Liver (tissue), 8 donors: ENCODE measurements at regions not wholly inside any gene's neighbourhood (a gene's known extent, or its start where the extent isn't known, plus 50 kb on each side); places are given as distances from the start of the nearest gene placed in this dataset.

Experiments
- DNase-seq: peaks from one replicate; pipeline ENCODE4 v3.0.0-alpha.2; 2017; ENCODE audit warnings: low spot score
- H3K27ac ChIP-seq, 2 donors: one replicate each; pipeline ENCODE4 v1.7.0; 2013; ENCODE audit warnings: inconsistent platforms in 2 of 2, low read length in 2 of 2, control low read depth in 1 of 2, low read depth in 1 of 2, mild to moderate bottlenecking in 1 of 2
- H3K27me3 ChIP-seq, 4 donors: one replicate each; pipeline versions ENCODE4 v1.6.1 to v1.7.0; 2013; ENCODE audit warnings: low read length in 3 of 4, inconsistent platforms in 1 of 4, mild to moderate bottlenecking in 1 of 4, moderate library complexity in 1 of 4; ENCODE audit not compliant: control insufficient read depth in 4 of 4, insufficient read depth in 4 of 4
- H3K36me3 ChIP-seq, 4 donors: one replicate each; pipeline versions ENCODE4 v1.6.1 to v1.7.0; 2013; ENCODE audit warnings: low read length in 3 of 4, mild to moderate bottlenecking in 3 of 4, low read depth in 1 of 4, moderate library complexity in 1 of 4; ENCODE audit not compliant: control insufficient read depth in 4 of 4, insufficient read depth in 3 of 4
- H3K4me1 ChIP-seq, 4 donors: one replicate each; pipeline versions ENCODE4 v1.6.1 to v1.7.0; 2013; ENCODE audit warnings: low read length in 3 of 4, mild to moderate bottlenecking in 3 of 4, moderate library complexity in 1 of 4; ENCODE audit not compliant: control insufficient read depth in 4 of 4, insufficient read depth in 4 of 4
- H3K4me3 ChIP-seq, 3 donors: one replicate each; pipeline versions ENCODE4 v1.6.1 to v1.7.0; 2013; ENCODE audit warnings: low read length in 3 of 3, control low read depth in 1 of 3, low read depth in 1 of 3, mild to moderate bottlenecking in 1 of 3
- H3K9ac ChIP-seq, 2 donors: one replicate each; pipeline ENCODE4 v1.7.0; 2013; ENCODE audit warnings: low read length in 2 of 2, mild to moderate bottlenecking in 2 of 2, moderate library complexity in 2 of 2, control low read depth in 1 of 2, low read depth in 1 of 2
- H3K9me3 ChIP-seq, 4 donors: one replicate each; pipeline versions ENCODE4 v1.6.1 to v1.7.0; 2013; ENCODE audit warnings: low read length in 3 of 4; ENCODE audit not compliant: control insufficient read depth in 4 of 4
- EGR1 ChIP-seq, 2 donors: IDR thresholded peaks; 2 replicates each; pipeline ENCODE4 v1.6.1; 2016 to 2018; ENCODE audit warnings: antibody characterized with exemption in 2 of 2, low read depth in 2 of 2
- FOXA1 ChIP-seq: IDR thresholded peaks from 2 replicates; pipeline ENCODE4 v1.6.1; 2016; ENCODE audit warnings: antibody characterized with exemption
- FOXA2 ChIP-seq: IDR thresholded peaks from 2 replicates; pipeline ENCODE4 v1.6.1; 2016; ENCODE audit warnings: antibody characterized with exemption
- GABPA ChIP-seq, 2 donors: IDR thresholded peaks in 1 of 2; conservative IDR thresholded peaks in 1 of 2; 2 replicates each; pipeline ENCODE4 v1.6.1; 2016; ENCODE audit warnings: antibody characterized with exemption in 2 of 2, mild to moderate bottlenecking in 1 of 2, moderate library complexity in 1 of 2
- HNF4A ChIP-seq, 2 donors: conservative IDR thresholded peaks; 2 replicates each; pipeline ENCODE4 v1.6.1; 2016; ENCODE audit warnings: antibody characterized with exemption in 2 of 2, mild to moderate bottlenecking in 2 of 2
- HNF4G ChIP-seq: IDR thresholded peaks from 2 replicates; pipeline ENCODE4 v1.6.1; 2016; ENCODE audit warnings: antibody characterized with exemption
- JUND ChIP-seq, 2 donors: IDR thresholded peaks; 2 replicates each; pipeline ENCODE4 v1.6.1; 2016; ENCODE audit warnings: antibody characterized with exemption in 2 of 2
- NR2F2 ChIP-seq: IDR thresholded peaks from 2 replicates; pipeline ENCODE4 v1.6.1; 2016; ENCODE audit warnings: antibody characterized with exemption
- RAD21 ChIP-seq, 2 donors: IDR thresholded peaks; 2 replicates each; pipeline ENCODE4 v1.6.1; 2016; ENCODE audit warnings: antibody characterized with exemption in 2 of 2, mild to moderate bottlenecking in 2 of 2
- RXRA ChIP-seq, 2 donors: IDR thresholded peaks; 2 replicates each; pipeline ENCODE4 v1.6.1; 2017 to 2018; ENCODE audit warnings: antibody characterized with exemption in 2 of 2, mild to moderate bottlenecking in 1 of 2
- SP1 ChIP-seq: IDR thresholded peaks from 2 replicates; pipeline ENCODE4 v1.6.1; 2018; ENCODE audit warnings: antibody characterized with exemption, mild to moderate bottlenecking
- TAF1 ChIP-seq: conservative IDR thresholded peaks from 2 replicates; pipeline ENCODE4 v1.6.1; 2016; ENCODE audit warnings: antibody characterized with exemption, mild to moderate bottlenecking
- YY1 ChIP-seq: IDR thresholded peaks from 2 replicates; pipeline ENCODE4 v1.6.1; 2016; ENCODE audit warnings: antibody characterized with exemption, mild to moderate bottlenecking
- WGBS: extraction: QIAGEN DNeasy Blood & Tissue Kit; methylation state at CpG from one replicate; pipeline ENCODE4 v1.1.7; 2013; 5-methylcytosine and 5-hydroxymethylcytosine counted together
- TF ChIP-seq, protein P1 (sequence below): IDR thresholded peaks from 2 replicates; pipeline ENCODE4 v1.6.1; 2016; ENCODE audit warnings: antibody characterized with exemption
- TF ChIP-seq, protein P2 (sequence below): fragments of 150-350 bp; IDR thresholded peaks from 2 replicates; pipeline ENCODE4 v1.5.1; 2017; ENCODE audit warnings: improper control_type of control experiment, low read depth, low read length; ENCODE audit not compliant: missing input control
- TF ChIP-seq, protein P3 (sequence below): IDR thresholded peaks from 2 replicates; pipeline ENCODE4 v1.6.1; 2016; ENCODE audit warnings: antibody characterized with exemption
- TF ChIP-seq, protein P4 (sequence below): IDR thresholded peaks from 2 replicates; pipeline ENCODE4 v1.6.1; 2016; ENCODE audit warnings: antibody characterized with exemption
- donor health status: healthy.
- donor health status: healthy.
- donor health status: healthy.
- donor health status: healthy.
- donor health status: healthy.

DNA sequence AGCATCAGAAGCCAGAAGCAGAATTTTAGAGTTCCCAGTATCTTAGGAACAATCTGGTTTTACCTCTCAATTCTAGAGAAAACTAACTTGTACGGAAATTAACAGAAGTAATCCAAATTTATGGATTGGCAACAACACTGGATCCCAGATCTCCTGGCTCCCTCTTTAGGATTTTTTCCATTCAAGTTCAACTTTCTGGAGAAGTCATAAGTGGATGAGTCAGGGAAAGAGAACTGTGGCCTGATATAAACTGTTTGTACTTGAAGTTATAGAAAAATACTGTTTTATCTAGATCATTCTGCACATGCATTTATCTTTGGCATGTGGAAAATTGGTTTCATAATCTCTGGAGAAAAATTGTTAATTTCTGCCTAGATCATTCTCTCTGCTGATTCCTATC lies 380.4 kb downstream of the PCDH7 start:
- Histone ChIP-seq H3K27me3 (no peaks in the 10 kb centered on the region), H3K9ac (no peak overlapping the region), H3K4me1 (no peaks in the 10 kb centered on the region), H3K4me3 (no peak overlapping the region), H3K9me3 (no peaks in the 10 kb centered on the region), H3K36me3 (no peaks in the 10 kb centered on the region), H3K27ac (no peak overlapping the region)
- no peak for DNase-seq
- TF ChIP-seq RAD21 (IDR thresholded peaks at IDR 0.05), result no peak
- TF ChIP-seq YY1, result no peak
- TF ChIP-seq, protein P1, sequence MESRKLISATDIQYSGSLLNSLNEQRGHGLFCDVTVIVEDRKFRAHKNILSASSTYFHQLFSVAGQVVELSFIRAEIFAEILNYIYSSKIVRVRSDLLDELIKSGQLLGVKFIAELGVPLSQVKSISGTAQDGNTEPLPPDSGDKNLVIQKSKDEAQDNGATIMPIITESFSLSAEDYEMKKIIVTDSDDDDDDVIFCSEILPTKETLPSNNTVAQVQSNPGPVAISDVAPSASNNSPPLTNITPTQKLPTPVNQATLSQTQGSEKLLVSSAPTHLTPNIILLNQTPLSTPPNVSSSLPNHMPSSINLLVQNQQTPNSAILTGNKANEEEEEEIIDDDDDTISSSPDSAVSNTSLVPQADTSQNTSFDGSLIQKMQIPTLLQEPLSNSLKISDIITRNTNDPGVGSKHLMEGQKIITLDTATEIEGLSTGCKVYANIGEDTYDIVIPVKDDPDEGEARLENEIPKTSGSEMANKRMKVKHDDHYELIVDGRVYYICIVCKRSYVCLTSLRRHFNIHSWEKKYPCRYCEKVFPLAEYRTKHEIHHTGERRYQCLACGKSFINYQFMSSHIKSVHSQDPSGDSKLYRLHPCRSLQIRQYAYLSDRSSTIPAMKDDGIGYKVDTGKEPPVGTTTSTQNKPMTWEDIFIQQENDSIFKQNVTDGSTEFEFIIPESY, result no peak
- TF ChIP-seq HNF4A (conservative IDR thresholded peaks at IDR 0.05), result no peak
- no peak for TF ChIP-seq SP1
- TF ChIP-seq RXRA (IDR thresholded peaks at IDR 0.05), result no peak
- TF ChIP-seq, protein P2, sequence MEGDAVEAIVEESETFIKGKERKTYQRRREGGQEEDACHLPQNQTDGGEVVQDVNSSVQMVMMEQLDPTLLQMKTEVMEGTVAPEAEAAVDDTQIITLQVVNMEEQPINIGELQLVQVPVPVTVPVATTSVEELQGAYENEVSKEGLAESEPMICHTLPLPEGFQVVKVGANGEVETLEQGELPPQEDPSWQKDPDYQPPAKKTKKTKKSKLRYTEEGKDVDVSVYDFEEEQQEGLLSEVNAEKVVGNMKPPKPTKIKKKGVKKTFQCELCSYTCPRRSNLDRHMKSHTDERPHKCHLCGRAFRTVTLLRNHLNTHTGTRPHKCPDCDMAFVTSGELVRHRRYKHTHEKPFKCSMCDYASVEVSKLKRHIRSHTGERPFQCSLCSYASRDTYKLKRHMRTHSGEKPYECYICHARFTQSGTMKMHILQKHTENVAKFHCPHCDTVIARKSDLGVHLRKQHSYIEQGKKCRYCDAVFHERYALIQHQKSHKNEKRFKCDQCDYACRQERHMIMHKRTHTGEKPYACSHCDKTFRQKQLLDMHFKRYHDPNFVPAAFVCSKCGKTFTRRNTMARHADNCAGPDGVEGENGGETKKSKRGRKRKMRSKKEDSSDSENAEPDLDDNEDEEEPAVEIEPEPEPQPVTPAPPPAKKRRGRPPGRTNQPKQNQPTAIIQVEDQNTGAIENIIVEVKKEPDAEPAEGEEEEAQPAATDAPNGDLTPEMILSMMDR, result no peak
- no peak for TF ChIP-seq GABPA (IDR thresholded peaks at IDR 0.05 in 1 of 2, conservative IDR thresholded peaks at IDR 0.05 in 1 of 2)
- no peak for TF ChIP-seq TAF1
- TF ChIP-seq, protein P3, sequence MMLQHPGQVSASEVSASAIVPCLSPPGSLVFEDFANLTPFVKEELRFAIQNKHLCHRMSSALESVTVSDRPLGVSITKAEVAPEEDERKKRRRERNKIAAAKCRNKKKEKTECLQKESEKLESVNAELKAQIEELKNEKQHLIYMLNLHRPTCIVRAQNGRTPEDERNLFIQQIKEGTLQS, result no peak
- no peak for TF ChIP-seq HNF4G
- TF ChIP-seq NR2F2, result no peak
- TF ChIP-seq FOXA1, result no peak
- no peak for TF ChIP-seq EGR1 (IDR thresholded peaks at IDR 0.05; ENCODE audit: low read depth in 2 of 2)
- TF ChIP-seq FOXA2, result no peak
- no peak for TF ChIP-seq JUND (IDR thresholded peaks at IDR 0.05)
- TF ChIP-seq, protein P4, sequence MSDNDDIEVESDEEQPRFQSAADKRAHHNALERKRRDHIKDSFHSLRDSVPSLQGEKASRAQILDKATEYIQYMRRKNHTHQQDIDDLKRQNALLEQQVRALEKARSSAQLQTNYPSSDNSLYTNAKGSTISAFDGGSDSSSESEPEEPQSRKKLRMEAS, result no peak
- WGBS, result 83% methylated on average over 1 of the region's 1 CpG

DNA sequence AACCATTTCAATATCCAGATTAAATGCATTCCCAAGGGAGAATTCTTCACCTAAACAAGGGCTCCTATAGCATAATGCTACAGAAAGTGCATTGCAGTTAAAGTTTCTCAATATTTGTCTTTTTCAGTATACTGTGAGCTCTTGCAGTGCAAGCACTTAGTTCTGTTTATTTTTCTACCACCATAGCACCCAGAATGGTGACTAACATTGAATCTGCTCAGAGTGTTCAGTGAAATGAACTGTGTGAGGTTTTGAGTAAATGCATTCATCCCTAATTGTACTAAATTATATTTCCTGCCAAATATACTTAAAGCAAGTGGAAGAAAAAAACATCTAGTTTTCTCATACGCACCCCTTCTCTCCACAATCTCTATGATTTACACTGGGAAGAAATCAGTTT lies 383.9 kb downstream of the PCDH7 start:
- H3K4me3 ChIP-seq, result no peak overlapping the region
- H3K27ac ChIP-seq, result no peak overlapping the region
- no peaks in the 10 kb centered on the region for H3K9me3 ChIP-seq
- no peak for DNase-seq
- H3K4me1 ChIP-seq, result no peaks in the 10 kb centered on the region
- no peaks in the 10 kb centered on the region for H3K27me3 ChIP-seq
- TF ChIP-seq YY1 (no peak), TAF1 (no peak), GABPA (IDR thresholded peaks at IDR 0.05 in 1 of 2, conservative IDR thresholded peaks at IDR 0.05 in 1 of 2) (no peak), FOXA1 (no peak)
- TF ChIP-seq, protein P4, result no peak
- no peak overlapping the region for H3K9ac ChIP-seq
- WGBS, result 73% methylated on average over 1 of the region's 1 CpG
- H3K36me3 ChIP-seq, result no peaks in the 10 kb centered on the region
